Kidney (tissue), 13 donors: ENCODE measurements at regions not wholly inside any gene's neighbourhood (a gene's known extent, or its start where the extent isn't known, plus 50 kb on each side); places are given as distances from the start of the nearest gene placed in this dataset.

Source experiments
- DNase-seq, 5 donors: peaks; one replicate each; pipeline ENCODE4 v3.0.0-alpha.2; 2013 to 2020
- FAIRE-seq: peaks from 2 replicates; lab custom pipeline; 2012; peaks lifted over from hg19 to GRCh38; lab: Jason Lieb, UNC
- H3K27ac ChIP-seq, 2 donors: one replicate each; pipeline ENCODE4 v1.7.0; 2013; ENCODE audit warnings: low read depth in 2 of 2, low read length in 2 of 2, inconsistent platforms in 1 of 2
- H3K27me3 ChIP-seq: one replicate; pipeline ENCODE4 v1.7.1; 2013; ENCODE audit warnings: low read length, inconsistent platforms; ENCODE audit not compliant: control insufficient read depth, insufficient read depth
- H3K36me3 ChIP-seq, 3 donors: one replicate each; pipeline versions ENCODE4 v1.7.0 to v1.7.1; 2013; ENCODE audit warnings: low read length in 3 of 3, control low read depth in 1 of 3, inconsistent platforms in 1 of 3; ENCODE audit not compliant: insufficient read depth in 3 of 3, control insufficient read depth in 2 of 3
- H3K4me1 ChIP-seq, 3 donors: one replicate each; pipeline versions ENCODE4 v1.7.0 to v1.7.1; 2013; ENCODE audit warnings: low read length in 3 of 3, inconsistent platforms in 1 of 3, low read depth in 1 of 3; ENCODE audit not compliant: control insufficient read depth in 2 of 3, insufficient read depth in 2 of 3
- H3K4me3 ChIP-seq, 3 donors: one replicate each; pipeline versions ENCODE4 v1.7.0 to v1.8.1; 2013; ENCODE audit warnings: low read length in 3 of 3, control low read depth in 1 of 3, inconsistent platforms in 1 of 3
- H3K9ac ChIP-seq, 3 donors: one replicate each; pipeline versions ENCODE4 v1.7.0 to v1.7.1; 2013; ENCODE audit warnings: low read length in 3 of 3, control low read depth in 1 of 3, inconsistent platforms in 1 of 3
- H3K9me3 ChIP-seq, 3 donors: one replicate each; pipeline versions ENCODE4 v1.7.0 to v1.7.1; 2013; ENCODE audit warnings: low read length in 3 of 3, control low read depth in 1 of 3, inconsistent platforms in 1 of 3; ENCODE audit not compliant: control insufficient read depth in 2 of 3, insufficient read depth in 1 of 3
- CTCF ChIP-seq: IDR thresholded peaks from 3 replicates; pipeline ENCODE4 v1.5.1; 2012; ENCODE audit warnings: mild to moderate bottlenecking, moderate library complexity, borderline replicate concordance; ENCODE audit not compliant: insufficient read depth; ENCODE audit errors: extremely low read depth
- intact Hi-C: fragments of 100-400 bp; cut with DNase I; formaldehyde crosslinking; loops from one replicate; pipeline ENCODE4 v1.11.1; 2022
- donor health status: control.
- donor health status: control.
- donor health status: control.
- donor health status: control.
- donor health status: control.
- donor health status: DM: yes; HTN: yes; CAD: no.
- donor health status: Normal renal cell carcinoma (clear cell type).

- Histone ChIP-seq H3K4me3 (no peak overlapping the region), H3K27ac (no peak overlapping the region), H3K4me1 (no peaks in the 10 kb centered on the region), H3K9me3 (no peaks in the 10 kb centered on the region), H3K9ac (no peak overlapping the region), H3K27me3 (no peaks in the 10 kb centered on the region), H3K36me3 (no peaks in the 10 kb centered on the region)
- no peak for TF ChIP-seq CTCF
- FAIRE-seq (no peak), DNase-seq (peak in 1 of 5 donors; percentile 44)
- intact Hi-C loops, result no loop called here
Observed at GRCh38 chr2:237205043-237205541, 119.4 kb downstream of the COPS8 start.

- Histone ChIP-seq H3K4me1 (no peaks in the 10 kb centered on the region), H3K27me3 (no peaks in the 10 kb centered on the region), H3K27ac (no peak overlapping the region), H3K36me3 (no peaks in the 10 kb centered on the region), H3K9ac (no peak overlapping the region), H3K9me3 (no peaks in the 10 kb centered on the region), H3K4me3 (no peak overlapping the region)
- FAIRE-seq, result no peak
- DNase-seq, result no peak
- intact Hi-C loops, result no loop called here
- no peak for TF ChIP-seq CTCF
Observed at GRCh38 chr2:237205561-237205971, 119.9 kb downstream of the COPS8 start.

GRCh38 chr2:237207646-237208045, 122.0 kb downstream of the COPS8 start:
- TF ChIP-seq CTCF, result no peak
- Histone ChIP-seq H3K27me3 (no peaks in the 10 kb centered on the region), H3K9me3 (peaks cover 0 to 5% (median 0%) of the 10 kb centered on the region in 3 donors), H3K36me3 (peaks cover 0 to 4% (median 0%) of the 10 kb centered on the region in 3 donors), H3K4me3 (no peak overlapping the region), H3K9ac (no peak overlapping the region), H3K4me1 (peaks cover 0 to under 1% (median 0%) of the 10 kb centered on the region in 3 donors), H3K27ac (no peak overlapping the region)
- DNase-seq (peak in 1 of 5 donors; percentile 87), FAIRE-seq (no peak)
- intact Hi-C loops, result no loop called here
